ENCODE measurements at regions not wholly inside any gene's neighbourhood (a gene's known extent, or its start where the extent isn't known, plus 50 kb on each side); places are given as distances from the start of the nearest gene placed in this dataset.

DNA sequence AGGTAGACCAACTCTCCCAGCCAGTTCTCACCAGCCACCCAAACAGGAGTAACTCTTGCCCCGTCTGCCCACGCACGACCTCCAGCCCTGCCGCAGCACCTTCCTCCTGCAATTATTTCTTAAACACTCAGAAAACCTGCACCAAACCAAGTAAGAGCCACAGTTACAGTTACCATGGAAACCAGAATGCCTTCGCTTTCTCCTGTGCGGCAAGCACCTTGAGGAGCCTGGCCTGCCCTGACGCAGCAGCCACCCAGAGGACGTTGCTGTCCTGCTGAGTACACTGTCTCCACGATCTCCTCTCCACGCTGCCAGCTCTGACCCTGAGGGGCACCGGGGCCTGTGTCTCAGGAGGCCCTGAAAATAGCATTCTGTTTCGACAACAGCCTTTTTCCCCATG is 94.3 kb upstream of the SMIM21 start:
- no peak for DNase-seq
- BruUV-seq (replicated peaks), result no TSS peak
- no peak for TF ChIP-seq EZH2 (IDR thresholded peaks at IDR 0.05; ENCODE audit: low read depth)
- TF ChIP-seq, protein P1, sequence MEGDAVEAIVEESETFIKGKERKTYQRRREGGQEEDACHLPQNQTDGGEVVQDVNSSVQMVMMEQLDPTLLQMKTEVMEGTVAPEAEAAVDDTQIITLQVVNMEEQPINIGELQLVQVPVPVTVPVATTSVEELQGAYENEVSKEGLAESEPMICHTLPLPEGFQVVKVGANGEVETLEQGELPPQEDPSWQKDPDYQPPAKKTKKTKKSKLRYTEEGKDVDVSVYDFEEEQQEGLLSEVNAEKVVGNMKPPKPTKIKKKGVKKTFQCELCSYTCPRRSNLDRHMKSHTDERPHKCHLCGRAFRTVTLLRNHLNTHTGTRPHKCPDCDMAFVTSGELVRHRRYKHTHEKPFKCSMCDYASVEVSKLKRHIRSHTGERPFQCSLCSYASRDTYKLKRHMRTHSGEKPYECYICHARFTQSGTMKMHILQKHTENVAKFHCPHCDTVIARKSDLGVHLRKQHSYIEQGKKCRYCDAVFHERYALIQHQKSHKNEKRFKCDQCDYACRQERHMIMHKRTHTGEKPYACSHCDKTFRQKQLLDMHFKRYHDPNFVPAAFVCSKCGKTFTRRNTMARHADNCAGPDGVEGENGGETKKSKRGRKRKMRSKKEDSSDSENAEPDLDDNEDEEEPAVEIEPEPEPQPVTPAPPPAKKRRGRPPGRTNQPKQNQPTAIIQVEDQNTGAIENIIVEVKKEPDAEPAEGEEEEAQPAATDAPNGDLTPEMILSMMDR (conservative IDR thresholded peaks at IDR 0.05), result no peak
- H3K4me1 ChIP-seq (replicated peaks; ENCODE audit: insufficient read depth), result no peaks in the 10 kb centered on the region
- H3K27me3 ChIP-seq (ENCODE audit: insufficient read depth, low read depth), result peaks cover 90% of the 10 kb centered on the region
- no peaks in the 10 kb centered on the region for H3F3A ChIP-seq (ENCODE audit: insufficient read depth, low read depth)
- ChIA-PET POLR2A (ENCODE audit: unreplicated experiment) (no interaction called here), CTCF (no interaction called here)
- H3K79me2 ChIP-seq (ENCODE audit: low read depth), result no peaks in the 10 kb centered on the region
- H3K27ac ChIP-seq, result no peak overlapping the region
- H3K36me3 ChIP-seq (ENCODE audit: low read depth), result no peaks in the 10 kb centered on the region
- H4K20me1 ChIP-seq (ENCODE audit: insufficient read depth), result no peaks in the 10 kb centered on the region
- no peak overlapping the region for H3K4me2 ChIP-seq
- no peak overlapping the region for H3K4me3 ChIP-seq
- H3K9me2 ChIP-seq (ENCODE audit: insufficient read depth), result no peaks in the 10 kb centered on the region
- intact Hi-C loops (cut with micrococcal nuclease; ENCODE audit: unreplicated experiment), result no loop called here
- no peak overlapping the region for H2AFZ ChIP-seq
- no peaks in the 10 kb centered on the region for H3K9me3 ChIP-seq (ENCODE audit: insufficient read depth, low read depth)

DNA sequence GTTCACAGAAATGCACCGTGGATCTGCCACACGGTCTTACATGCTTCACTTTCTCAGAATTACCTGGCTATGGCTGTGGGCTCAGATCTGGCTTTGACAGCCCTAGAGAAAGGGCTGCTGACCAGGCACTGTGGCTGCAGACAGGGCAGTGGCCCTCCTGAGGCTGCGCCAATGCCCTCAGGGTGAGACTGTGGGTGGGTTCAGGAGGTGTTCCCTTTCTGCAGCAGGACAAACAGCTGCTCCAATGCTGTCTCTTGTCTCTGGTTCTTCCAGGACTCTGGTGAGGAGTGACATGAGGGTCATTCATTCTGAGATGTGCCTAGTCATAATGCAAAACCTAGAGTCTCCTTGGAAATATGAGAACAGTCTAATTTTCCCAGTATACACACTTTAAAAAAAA is 90.5 kb upstream of the SMIM21 start:
- no peak overlapping the region for H3K4me3 ChIP-seq
- DNase-seq, result no peak
- no peak overlapping the region for H2AFZ ChIP-seq
- ChIA-PET POLR2A (ENCODE audit: unreplicated experiment) (no interaction called here), CTCF (no interaction called here)
- BruUV-seq (replicated peaks), result no TSS peak
- intact Hi-C loops (cut with micrococcal nuclease; ENCODE audit: unreplicated experiment), result no loop called here
- no peaks in the 10 kb centered on the region for H3K36me3 ChIP-seq (ENCODE audit: low read depth)
- 0 out of 2 replicates have a peak, but pooled peaks cover 2% of the 10 kb centered on the region for H3K9me2 ChIP-seq (ENCODE audit: insufficient read depth)
- no peaks in the 10 kb centered on the region for H3F3A ChIP-seq (ENCODE audit: insufficient read depth, low read depth)
- no peak overlapping the region for H3K27ac ChIP-seq
- TF ChIP-seq, protein P1 (conservative IDR thresholded peaks at IDR 0.05), result no peak
- TF ChIP-seq EZH2 (IDR thresholded peaks at IDR 0.05; ENCODE audit: low read depth), result no peak
- no peaks in the 10 kb centered on the region for H4K20me1 ChIP-seq (ENCODE audit: insufficient read depth)
- peaks cover 92% of the 10 kb centered on the region for H3K27me3 ChIP-seq (ENCODE audit: insufficient read depth, low read depth)
- H3K4me1 ChIP-seq (replicated peaks; ENCODE audit: insufficient read depth), result no peaks in the 10 kb centered on the region
- H3K9me3 ChIP-seq (ENCODE audit: insufficient read depth, low read depth), result no peaks in the 10 kb centered on the region; the same call in 1 of the 2 replicates
- no peaks in the 10 kb centered on the region for H3K79me2 ChIP-seq (ENCODE audit: low read depth)
- no peak overlapping the region for H3K4me2 ChIP-seq

GRCh38 chr18:75517286-75517685 is 89.8 kb upstream of the SMIM21 start:
- BruUV-seq (replicated peaks), result no TSS peak
- peaks cover 3% of the 10 kb centered on the region; the same call in 1 of the 2 replicates for H3K9me3 ChIP-seq (ENCODE audit: insufficient read depth, low read depth)
- POLR2A ChIA-PET (ENCODE audit: unreplicated experiment), result no interaction called here
- no peak overlapping the region for H3K4me2 ChIP-seq
- H3K36me3 ChIP-seq (ENCODE audit: low read depth), result no peaks in the 10 kb centered on the region
- no peak overlapping the region for H2AFZ ChIP-seq
- no peak for TF ChIP-seq EZH2 (IDR thresholded peaks at IDR 0.05; ENCODE audit: low read depth)
- TF ChIP-seq, protein P1 (conservative IDR thresholded peaks at IDR 0.05), result no peak
- H3K9me2 ChIP-seq (ENCODE audit: insufficient read depth), result 0 out of 2 replicates have a peak, but pooled peaks cover 2% of the 10 kb centered on the region
- intact Hi-C loops (cut with micrococcal nuclease; ENCODE audit: unreplicated experiment), result no loop called here
- CTCF ChIA-PET, result no interaction called here
- no peak overlapping the region for H3K4me3 ChIP-seq
- H4K20me1 ChIP-seq (ENCODE audit: insufficient read depth), result no peaks in the 10 kb centered on the region
- no peaks in the 10 kb centered on the region for H3K79me2 ChIP-seq (ENCODE audit: low read depth)
- no peak for DNase-seq
- no peaks in the 10 kb centered on the region for H3F3A ChIP-seq (ENCODE audit: insufficient read depth, low read depth)
- peaks cover 92% of the 10 kb centered on the region for H3K27me3 ChIP-seq (ENCODE audit: insufficient read depth, low read depth)
- H3K4me1 ChIP-seq (replicated peaks; ENCODE audit: insufficient read depth), result no peaks in the 10 kb centered on the region
- no peak overlapping the region for H3K27ac ChIP-seq
